ENCODE measurements at regions not wholly inside any gene's neighbourhood (a gene's known extent, or its start where the extent isn't known, plus 50 kb on each side); places are given as distances from the start of the nearest gene placed in this dataset.

GRCh38 chr10:57465155-57465554 lies 802.5 kb downstream of the IPMK start:
- H3K79me1 ChIP-seq (ENCODE audit: low read depth, low read length), result no peaks in the 10 kb centered on the region
- H3K23ac ChIP-seq (ENCODE audit: low read depth, low read length, poor library complexity), result no peak overlapping the region
- no peak overlapping the region for H2AFZ ChIP-seq (ENCODE audit: low read length)
- H3K14ac ChIP-seq (ENCODE audit: low read length), result no peak overlapping the region
- H4K91ac ChIP-seq (ENCODE audit: low read depth, low read length, poor library complexity), result no peak overlapping the region
- no peak overlapping the region for H3K9ac ChIP-seq (ENCODE audit: low read depth, low read length, poor library complexity)
- no peaks in the 10 kb centered on the region for H3K9me3 ChIP-seq (replicated peaks in 1 of 2; ENCODE audit: control insufficient read depth in 2 of 2, insufficient read depth in 1 of 2, low read depth in 1 of 2, low read length in 2 of 2)
- no peaks in the 10 kb centered on the region for H3K4me1 ChIP-seq (ENCODE audit: control insufficient read depth in 2 of 2, insufficient read depth in 1 of 2, low read depth in 1 of 2, low read length in 2 of 2)
- H2BK12ac ChIP-seq (ENCODE audit: low read length), result no peak overlapping the region
- no peak overlapping the region for H2BK15ac ChIP-seq (ENCODE audit: low read length)
- no peak overlapping the region for H3K4ac ChIP-seq (ENCODE audit: low read length)
- no peak overlapping the region for H2BK120ac ChIP-seq (ENCODE audit: low read depth, low read length)
- no peak overlapping the region for H3K18ac ChIP-seq (ENCODE audit: low read length)
- no peak overlapping the region for H2AK5ac ChIP-seq (ENCODE audit: low read depth, low read length)
- H3K4me2 ChIP-seq (ENCODE audit: insufficient read depth, low read length, poor library complexity, severe bottlenecking), result no peak overlapping the region
- no peak overlapping the region for H2BK5ac ChIP-seq (ENCODE audit: low read length)
- no peak for DNase-seq (ENCODE audit: low spot score)
- no peaks in the 10 kb centered on the region for H3K36me3 ChIP-seq (replicated peaks in 1 of 2; ENCODE audit: control insufficient read depth in 2 of 2, insufficient read depth in 2 of 2, low read length in 2 of 2)
- H3K27me3 ChIP-seq (ENCODE audit: control insufficient read depth in 3 of 3, insufficient read depth in 3 of 3, low read depth in 1 of 3, low read length in 3 of 3), result no peaks in the 10 kb centered on the region
- H3K27ac ChIP-seq (replicated peaks; ENCODE audit: low read length), result no peak overlapping the region
- no peak overlapping the region for H3K4me3 ChIP-seq (ENCODE audit: low read length in 2 of 2)
- no peak overlapping the region for H4K8ac ChIP-seq (ENCODE audit: low read depth, low read length)
- no CpG with 5 or more reads among the region's 2 CpGs for WGBS, 2 donors (ENCODE audit: extremely low coverage in 2 of 2, insufficient read length in 2 of 2, insufficient replicate concordance in 1 of 2)

GRCh38 chr10:57460540-57460939 lies 807.2 kb downstream of the IPMK start:
- no peak overlapping the region for H3K14ac ChIP-seq (ENCODE audit: low read length)
- no peak for DNase-seq (ENCODE audit: low spot score)
- no peak overlapping the region for H3K27ac ChIP-seq (replicated peaks; ENCODE audit: low read length)
- no peaks in the 10 kb centered on the region for H3K36me3 ChIP-seq (replicated peaks in 1 of 2; ENCODE audit: control insufficient read depth in 2 of 2, insufficient read depth in 2 of 2, low read length in 2 of 2)
- no peak overlapping the region for H3K9ac ChIP-seq (ENCODE audit: low read depth, low read length, poor library complexity)
- H2BK120ac ChIP-seq (ENCODE audit: low read depth, low read length), result no peak overlapping the region
- no peak overlapping the region for H2BK12ac ChIP-seq (ENCODE audit: low read length)
- H2AK5ac ChIP-seq (ENCODE audit: low read depth, low read length), result no peak overlapping the region
- H3K4me2 ChIP-seq (ENCODE audit: insufficient read depth, low read length, poor library complexity, severe bottlenecking), result no peak overlapping the region
- H2BK5ac ChIP-seq (ENCODE audit: low read length), result no peak overlapping the region
- no peaks in the 10 kb centered on the region for H3K9me3 ChIP-seq (replicated peaks in 1 of 2; ENCODE audit: control insufficient read depth in 2 of 2, insufficient read depth in 1 of 2, low read depth in 1 of 2, low read length in 2 of 2)
- H3K4me3 ChIP-seq (ENCODE audit: low read length in 2 of 2), result no peak overlapping the region
- no peaks in the 10 kb centered on the region for H3K79me1 ChIP-seq (ENCODE audit: low read depth, low read length)
- no peak overlapping the region for H3K23ac ChIP-seq (ENCODE audit: low read depth, low read length, poor library complexity)
- no peak overlapping the region for H2BK15ac ChIP-seq (ENCODE audit: low read length)
- no peak overlapping the region for H4K91ac ChIP-seq (ENCODE audit: low read depth, low read length, poor library complexity)
- H3K4ac ChIP-seq (ENCODE audit: low read length), result no peak overlapping the region
- H3K27me3 ChIP-seq (ENCODE audit: control insufficient read depth in 3 of 3, insufficient read depth in 3 of 3, low read depth in 1 of 3, low read length in 3 of 3), result no peaks in the 10 kb centered on the region
- H3K18ac ChIP-seq (ENCODE audit: low read length), result no peak overlapping the region
- H3K4me1 ChIP-seq (ENCODE audit: control insufficient read depth in 2 of 2, insufficient read depth in 1 of 2, low read depth in 1 of 2, low read length in 2 of 2), result no peaks in the 10 kb centered on the region
- no peak overlapping the region for H2AFZ ChIP-seq (ENCODE audit: low read length)
- H4K8ac ChIP-seq (ENCODE audit: low read depth, low read length), result no peak overlapping the region
- no CpG with 5 or more reads among the region's 1 CpG for WGBS, 2 donors (ENCODE audit: extremely low coverage in 2 of 2, insufficient read length in 2 of 2, insufficient replicate concordance in 1 of 2)

DNA sequence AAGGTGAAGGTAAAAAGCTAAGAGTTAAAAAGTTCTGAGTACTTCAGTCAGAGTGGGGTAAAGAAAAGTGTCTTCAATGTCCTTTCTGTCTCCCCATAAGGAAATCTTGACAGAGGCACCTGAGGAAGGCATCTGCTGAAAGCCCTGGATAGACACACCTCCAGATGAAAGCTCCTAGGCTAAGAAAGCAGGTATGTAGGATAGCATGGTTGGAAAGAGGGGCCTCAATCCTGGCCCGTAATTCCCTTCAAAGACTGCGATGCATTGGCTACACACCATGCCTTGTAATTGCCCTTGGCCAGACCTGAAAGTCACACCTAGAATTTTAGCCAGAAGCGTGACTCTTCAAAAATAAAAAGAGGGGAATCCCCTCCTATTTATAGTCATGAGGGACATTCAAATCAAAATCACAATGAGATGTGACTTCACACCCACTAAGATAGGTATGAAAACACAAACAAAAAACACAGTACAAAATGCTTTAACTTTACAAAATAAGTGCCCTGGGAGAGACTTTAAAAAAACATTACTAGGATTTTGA lies 809.7 kb downstream of the IPMK start:
- no peak overlapping the region for H4K91ac ChIP-seq (ENCODE audit: low read depth, low read length, poor library complexity)
- no peak overlapping the region for H2AFZ ChIP-seq (ENCODE audit: low read length)
- no peak overlapping the region for H2BK12ac ChIP-seq (ENCODE audit: low read length)
- H2BK5ac ChIP-seq (ENCODE audit: low read length), result no peak overlapping the region
- H3K27ac ChIP-seq (replicated peaks; ENCODE audit: low read length), result no peak overlapping the region
- no peak overlapping the region for H3K4me2 ChIP-seq (ENCODE audit: insufficient read depth, low read length, poor library complexity, severe bottlenecking)
- H3K4ac ChIP-seq (ENCODE audit: low read length), result no peak overlapping the region
- no peak overlapping the region for H3K4me3 ChIP-seq (ENCODE audit: low read length in 2 of 2)
- no peak overlapping the region for H3K9ac ChIP-seq (ENCODE audit: low read depth, low read length, poor library complexity)
- no peak for DNase-seq (ENCODE audit: low spot score)
- no peak overlapping the region for H2BK120ac ChIP-seq (ENCODE audit: low read depth, low read length)
- no peak overlapping the region for H2AK5ac ChIP-seq (ENCODE audit: low read depth, low read length)
- no peaks in the 10 kb centered on the region for H3K79me1 ChIP-seq (ENCODE audit: low read depth, low read length)
- no peak overlapping the region for H3K23ac ChIP-seq (ENCODE audit: low read depth, low read length, poor library complexity)
- H2BK15ac ChIP-seq (ENCODE audit: low read length), result no peak overlapping the region
- no peak overlapping the region for H3K18ac ChIP-seq (ENCODE audit: low read length)
- H3K14ac ChIP-seq (ENCODE audit: low read length), result no peak overlapping the region
- no CpG with 5 or more reads among the region's 3 CpGs for WGBS, 2 donors (ENCODE audit: extremely low coverage in 2 of 2, insufficient read length in 2 of 2, insufficient replicate concordance in 1 of 2)
- no peaks in the 10 kb centered on the region for H3K9me3 ChIP-seq (replicated peaks in 1 of 2; ENCODE audit: control insufficient read depth in 2 of 2, insufficient read depth in 1 of 2, low read depth in 1 of 2, low read length in 2 of 2)
- no peaks in the 10 kb centered on the region for H3K4me1 ChIP-seq (ENCODE audit: control insufficient read depth in 2 of 2, insufficient read depth in 1 of 2, low read depth in 1 of 2, low read length in 2 of 2)
- no peak overlapping the region for H4K8ac ChIP-seq (ENCODE audit: low read depth, low read length)
- H3K36me3 ChIP-seq (replicated peaks in 1 of 2; ENCODE audit: control insufficient read depth in 2 of 2, insufficient read depth in 2 of 2, low read length in 2 of 2), result no peaks in the 10 kb centered on the region
- no peaks in the 10 kb centered on the region for H3K27me3 ChIP-seq (ENCODE audit: control insufficient read depth in 3 of 3, insufficient read depth in 3 of 3, low read depth in 1 of 3, low read length in 3 of 3)

DNA sequence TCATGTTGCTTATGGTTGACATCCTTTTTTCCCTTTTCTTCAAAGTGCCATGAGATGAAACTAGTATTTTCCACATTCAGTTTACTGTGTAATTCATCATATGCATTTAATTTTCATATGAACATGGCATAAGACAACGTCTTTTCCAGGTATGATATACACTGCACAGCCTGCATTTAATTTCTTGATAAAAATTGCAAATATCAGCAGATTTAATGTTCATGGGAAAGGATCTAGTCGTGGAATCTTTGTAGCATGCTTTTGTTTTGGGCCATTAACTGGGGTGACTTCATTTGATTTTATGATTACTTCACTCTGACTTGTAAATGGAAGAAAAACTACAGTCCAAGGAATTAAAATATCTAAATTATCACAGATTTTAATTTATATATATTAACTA lies 837.3 kb downstream of the IPMK start:
- Histone ChIP-seq H2AK5ac (ENCODE audit: low read depth, low read length) (no peak overlapping the region), H3K9ac (ENCODE audit: low read depth, low read length, poor library complexity) (no peak overlapping the region), H3K27me3 (ENCODE audit: control insufficient read depth in 3 of 3, insufficient read depth in 3 of 3, low read depth in 1 of 3, low read length in 3 of 3) (no peaks in the 10 kb centered on the region), H4K91ac (ENCODE audit: low read depth, low read length, poor library complexity) (no peak overlapping the region), H3K9me3 (replicated peaks in 1 of 2; ENCODE audit: control insufficient read depth in 2 of 2, insufficient read depth in 1 of 2, low read depth in 1 of 2, low read length in 2 of 2) (no peaks in the 10 kb centered on the region), H3K79me1 (ENCODE audit: low read depth, low read length) (no peaks in the 10 kb centered on the region), H2BK5ac (ENCODE audit: low read length) (no peak overlapping the region), H3K4ac (ENCODE audit: low read length) (no peak overlapping the region), H2BK15ac (ENCODE audit: low read length) (no peak overlapping the region), H3K18ac (ENCODE audit: low read length) (no peak overlapping the region), H3K4me2 (ENCODE audit: insufficient read depth, low read length, poor library complexity, severe bottlenecking) (no peak overlapping the region), H3K14ac (ENCODE audit: low read length) (no peak overlapping the region), H3K4me1 (ENCODE audit: control insufficient read depth in 2 of 2, insufficient read depth in 1 of 2, low read depth in 1 of 2, low read length in 2 of 2) (no peaks in the 10 kb centered on the region), H2BK120ac (ENCODE audit: low read depth, low read length) (no peak overlapping the region), H2AFZ (ENCODE audit: low read length) (no peak overlapping the region), H3K23ac (ENCODE audit: low read depth, low read length, poor library complexity) (no peak overlapping the region), H3K27ac (replicated peaks; ENCODE audit: low read length) (no peak overlapping the region), H4K8ac (ENCODE audit: low read depth, low read length) (no peak overlapping the region), H3K36me3 (replicated peaks in 1 of 2; ENCODE audit: control insufficient read depth in 2 of 2, insufficient read depth in 2 of 2, low read length in 2 of 2) (no peaks in the 10 kb centered on the region), H3K4me3 (ENCODE audit: low read length in 2 of 2) (no peak overlapping the region), H2BK12ac (ENCODE audit: low read length) (no peak overlapping the region)
- no peak for DNase-seq (ENCODE audit: low spot score)
- WGBS, 2 donors (ENCODE audit: extremely low coverage in 2 of 2, insufficient read length in 2 of 2, insufficient replicate concordance in 1 of 2), result no CpG with 5 or more reads among the region's 2 CpGs
